ENCODE measurements at regions not wholly inside any gene's neighbourhood (a gene's known extent, or its start where the extent isn't known, plus 50 kb on each side); places are given as distances from the start of the nearest gene placed in this dataset.

- no peak for DNase-seq (ENCODE audit: low read depth)
- H3K4me3 ChIP-seq (ENCODE audit: low read depth, low read length): no peak overlapping the region
- TF ChIP-seq CTCF (IDR thresholded peaks at IDR 0.05; ENCODE audit: low read depth, low read length, missing control alignments): no peak
These were observed 343.9 kb upstream of the ACVR2A start for GRCh38 chr2:147500819-147501395.

DNA sequence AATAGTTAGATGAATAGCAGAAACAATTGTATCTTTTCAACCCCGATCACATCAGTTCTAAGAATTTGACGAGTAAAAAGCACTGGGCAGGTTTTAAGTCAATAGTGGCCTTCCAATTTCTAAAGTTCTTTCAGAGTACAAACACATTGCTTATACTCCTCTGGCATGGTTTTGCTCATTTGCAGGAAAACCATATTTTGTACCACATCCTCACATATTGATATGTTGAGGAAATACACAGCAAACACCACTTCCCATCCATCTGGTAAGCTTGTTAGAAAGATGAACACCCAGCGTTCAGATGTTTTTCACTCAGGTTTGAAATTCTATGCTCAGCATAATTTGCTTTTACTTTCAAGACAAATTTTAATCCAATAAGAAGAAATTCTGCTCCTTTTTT is 344.6 kb upstream of the ACVR2A start:
- no peak for DNase-seq (ENCODE audit: low read depth)

GRCh38 chr2:147499785-147500184 is 345.0 kb upstream of the ACVR2A start:
- no peak for DNase-seq (ENCODE audit: low read depth)
- no peak for TF ChIP-seq CTCF (IDR thresholded peaks at IDR 0.05; ENCODE audit: low read depth, low read length, missing control alignments)

More for the DNA sequence above, 344.6 kb upstream of the ACVR2A start:
- no peak overlapping the region for H3K4me3 ChIP-seq (ENCODE audit: low read depth, low read length)
- TF ChIP-seq CTCF (IDR thresholded peaks at IDR 0.05; ENCODE audit: low read depth, low read length, missing control alignments): no peak

DNA sequence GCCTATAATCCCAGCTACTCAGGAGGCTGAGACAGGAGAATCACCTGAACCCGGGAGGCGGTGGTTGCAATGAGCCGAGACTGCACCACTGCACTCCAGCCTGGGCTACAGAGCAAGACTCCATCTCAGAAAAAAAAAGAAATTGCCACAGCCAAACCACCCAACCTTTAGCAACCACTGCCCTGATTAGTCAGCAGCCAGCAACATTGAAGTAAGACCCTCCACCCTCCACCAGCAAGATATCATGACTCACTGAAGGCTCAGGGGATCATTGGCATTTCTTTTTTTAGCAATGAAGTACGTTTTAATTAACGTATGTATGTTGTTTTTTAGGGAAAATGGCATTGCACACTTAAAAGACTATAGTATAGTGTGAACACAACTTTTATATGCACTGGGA is 349.1 kb upstream of the ACVR2A start:
- no peak for DNase-seq (ENCODE audit: low read depth)
- no peak for TF ChIP-seq CTCF (IDR thresholded peaks at IDR 0.05; ENCODE audit: low read depth, low read length, missing control alignments)

More at GRCh38 chr2:147499785-147500184, 345.0 kb upstream of the ACVR2A start:
- no peak overlapping the region for H3K4me3 ChIP-seq (ENCODE audit: low read depth, low read length)

DNA sequence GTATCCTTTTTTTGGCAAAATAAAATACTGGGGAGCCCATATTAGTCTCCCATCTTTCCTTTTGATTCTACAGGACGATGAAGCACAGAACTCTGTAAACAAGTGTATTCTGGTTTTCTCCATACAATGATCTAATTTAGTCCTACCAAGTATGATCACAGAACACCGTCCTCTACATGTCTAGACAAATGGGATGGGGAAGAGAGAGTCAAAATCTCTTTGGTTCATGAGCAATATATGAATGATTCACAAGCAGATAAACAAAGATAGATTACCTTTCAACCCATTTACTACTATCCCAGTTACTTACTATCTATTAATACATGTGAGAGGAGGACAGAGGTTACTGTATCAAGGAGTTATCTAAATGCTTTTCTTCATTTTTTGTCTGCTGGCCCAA is 352.4 kb upstream of the ACVR2A start:
- DNase-seq (ENCODE audit: low read depth): no peak
- TF ChIP-seq CTCF (IDR thresholded peaks at IDR 0.05; ENCODE audit: low read depth, low read length, missing control alignments): no peak
- H3K4me3 ChIP-seq (ENCODE audit: low read depth, low read length): no peak overlapping the region

More for the DNA sequence above, 349.1 kb upstream of the ACVR2A start:
- no peak overlapping the region for H3K4me3 ChIP-seq (ENCODE audit: low read depth, low read length)

DNA sequence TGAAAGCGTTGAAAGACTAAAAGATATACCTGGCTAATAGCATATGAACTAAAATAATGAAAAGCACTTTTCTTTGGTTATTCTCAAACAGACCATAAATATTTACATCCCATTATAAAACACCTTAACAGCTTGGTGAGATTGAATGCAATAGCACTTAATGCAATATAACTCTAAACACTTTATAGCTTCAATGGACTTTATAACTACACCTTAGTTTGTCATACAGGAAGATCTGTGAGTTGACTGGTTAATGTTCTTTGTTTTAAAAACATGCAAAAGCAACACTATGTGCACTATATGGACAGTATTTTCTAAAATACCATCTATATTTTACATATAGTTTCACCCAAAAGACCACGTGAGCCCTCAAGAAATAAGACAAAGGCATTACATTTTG is 353.3 kb upstream of the ACVR2A start:
- no peak for TF ChIP-seq CTCF (IDR thresholded peaks at IDR 0.05; ENCODE audit: low read depth, low read length, missing control alignments)
- no peak for DNase-seq (ENCODE audit: low read depth)
- no peak overlapping the region for H3K4me3 ChIP-seq (ENCODE audit: low read depth, low read length)

All from GM12864 (cell line).